Hepatocyte (in vitro differentiated cells): ENCODE measurements at regions not wholly inside any gene's neighbourhood (a gene's known extent, or its start where the extent isn't known, plus 50 kb on each side); places are given as distances from the start of the nearest gene placed in this dataset.

Experiments
- EZH2 ChIP-seq: fragments of 200-600 bp; sonication (generic); IDR thresholded peaks from 2 replicates; pipeline ENCODE4 v1.6.1; 2016; ENCODE audit warnings: antibody characterized with exemption, mild to moderate bottlenecking, borderline replicate concordance
- EZH2phosphoT487 ChIP-seq: fragments of 200-600 bp; sonication (generic); IDR thresholded peaks from one replicate; pipeline ENCODE4 v1.6.1; 2018; ENCODE audit warnings: antibody characterized with exemption, mild to moderate bottlenecking, low read depth, moderate library complexity; ENCODE audit not compliant: unreplicated experiment, severe bottlenecking
- TF ChIP-seq, protein P1 (sequence below): fragments of 200-600 bp; sonication (generic); IDR thresholded peaks from 2 replicates; pipeline ENCODE4 v1.5.1; 2016; ENCODE audit warnings: antibody characterized with exemption, mild to moderate bottlenecking; ENCODE audit not compliant: poor library complexity

DNA sequence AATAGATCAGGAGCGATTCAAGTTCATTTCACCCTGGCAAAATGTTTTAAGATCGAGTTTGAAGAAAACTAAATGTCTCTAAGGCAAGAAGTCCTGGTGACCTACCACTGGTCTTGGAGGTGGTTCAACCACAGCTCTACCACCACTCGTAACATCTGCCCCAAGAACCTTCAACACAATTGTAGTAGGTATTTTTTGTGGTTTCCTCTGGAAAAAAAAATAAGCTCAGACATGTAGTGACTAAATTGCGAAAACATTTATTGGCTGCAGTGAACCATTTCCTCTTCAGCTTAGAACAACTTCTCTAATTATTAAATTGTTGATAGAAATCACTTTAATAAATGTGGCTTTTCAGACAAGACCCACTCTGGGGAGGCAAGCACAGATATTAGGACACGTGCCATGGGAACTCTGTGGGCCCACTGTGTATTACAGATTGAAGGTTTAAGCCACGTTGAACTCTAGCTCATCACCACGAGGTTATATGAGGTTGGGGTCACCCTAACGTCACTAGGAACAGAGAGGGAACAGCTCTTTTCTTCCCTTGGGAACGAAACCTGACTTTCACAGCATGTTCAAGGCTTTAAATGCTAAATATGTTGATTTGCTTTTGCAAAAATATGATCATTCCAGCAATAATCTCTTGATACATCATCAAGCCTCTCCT is 142.9 kb downstream of the HSD17B3 start:
- TF ChIP-seq EZH2phosphoT487 (no peak), EZH2 (no peak)
- TF ChIP-seq, protein P1, sequence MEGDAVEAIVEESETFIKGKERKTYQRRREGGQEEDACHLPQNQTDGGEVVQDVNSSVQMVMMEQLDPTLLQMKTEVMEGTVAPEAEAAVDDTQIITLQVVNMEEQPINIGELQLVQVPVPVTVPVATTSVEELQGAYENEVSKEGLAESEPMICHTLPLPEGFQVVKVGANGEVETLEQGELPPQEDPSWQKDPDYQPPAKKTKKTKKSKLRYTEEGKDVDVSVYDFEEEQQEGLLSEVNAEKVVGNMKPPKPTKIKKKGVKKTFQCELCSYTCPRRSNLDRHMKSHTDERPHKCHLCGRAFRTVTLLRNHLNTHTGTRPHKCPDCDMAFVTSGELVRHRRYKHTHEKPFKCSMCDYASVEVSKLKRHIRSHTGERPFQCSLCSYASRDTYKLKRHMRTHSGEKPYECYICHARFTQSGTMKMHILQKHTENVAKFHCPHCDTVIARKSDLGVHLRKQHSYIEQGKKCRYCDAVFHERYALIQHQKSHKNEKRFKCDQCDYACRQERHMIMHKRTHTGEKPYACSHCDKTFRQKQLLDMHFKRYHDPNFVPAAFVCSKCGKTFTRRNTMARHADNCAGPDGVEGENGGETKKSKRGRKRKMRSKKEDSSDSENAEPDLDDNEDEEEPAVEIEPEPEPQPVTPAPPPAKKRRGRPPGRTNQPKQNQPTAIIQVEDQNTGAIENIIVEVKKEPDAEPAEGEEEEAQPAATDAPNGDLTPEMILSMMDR = no peak
